ENCODE measurements at regions not wholly inside any gene's neighbourhood (a gene's known extent, or its start where the extent isn't known, plus 50 kb on each side); places are given as distances from the start of the nearest gene placed in this dataset.
"Not testable (repeated sequence)": the region's sequence is repeated elsewhere in the genome, so short reads cannot be mapped to it uniquely, and the experiment has no call there.

- no peak for DNase-seq (ENCODE audit: low read depth in 2 of 2)
Observed at GRCh38 chr2:2484301-2484700, 153.2 kb upstream of the MYT1L start.

- no peak for DNase-seq (ENCODE audit: low read depth in 2 of 2)
Observed at GRCh38 chr2:2482851-2483250, 151.8 kb upstream of the MYT1L start.

DNA sequence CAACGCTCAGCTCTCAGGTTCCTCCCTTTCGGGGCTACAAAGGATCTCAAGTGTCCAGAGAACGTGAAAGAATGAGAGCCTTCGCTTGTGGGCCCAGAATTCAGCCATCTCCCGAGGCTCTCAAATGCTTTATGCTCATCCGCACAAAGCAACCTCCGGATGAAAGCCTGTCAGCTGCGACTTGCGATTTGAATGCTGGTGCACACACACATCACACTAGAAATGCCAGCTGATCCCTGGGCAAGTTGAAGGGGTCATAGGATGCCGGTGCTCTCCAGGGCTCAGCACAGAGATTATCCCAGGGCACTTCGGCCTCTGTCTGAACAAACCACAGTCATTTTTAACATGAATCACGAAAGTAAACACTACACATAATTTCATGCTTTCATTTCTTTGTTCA is 141.8 kb upstream of the MYT1L start:
- DNase-seq (ENCODE audit: low read depth in 2 of 2), result no peak

DNA sequence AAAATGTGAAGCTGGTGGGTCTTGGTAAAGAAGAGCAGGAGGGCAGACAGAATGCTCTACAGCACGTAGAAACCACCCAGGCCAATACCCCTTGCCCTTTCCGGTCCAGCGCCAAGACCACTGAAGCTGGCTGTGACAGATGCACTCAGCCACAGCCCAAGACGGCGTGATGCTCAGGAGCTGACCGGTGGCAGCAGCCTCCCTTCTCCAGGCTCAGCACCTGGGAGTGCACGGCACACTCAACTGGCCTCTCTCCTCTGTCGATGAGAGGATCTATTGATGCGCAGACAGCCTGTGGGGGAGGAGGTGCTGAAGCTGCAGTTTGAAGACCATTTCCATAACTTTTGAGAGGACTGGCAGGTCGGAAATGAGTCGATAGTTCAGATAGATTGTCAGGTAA is 141.0 kb upstream of the MYT1L start:
- no peak for DNase-seq (ENCODE audit: low read depth in 2 of 2)

- no peak for DNase-seq (ENCODE audit: low read depth in 2 of 2)
Observed at GRCh38 chr2:2466534-2466933, 135.5 kb upstream of the MYT1L start.

DNA sequence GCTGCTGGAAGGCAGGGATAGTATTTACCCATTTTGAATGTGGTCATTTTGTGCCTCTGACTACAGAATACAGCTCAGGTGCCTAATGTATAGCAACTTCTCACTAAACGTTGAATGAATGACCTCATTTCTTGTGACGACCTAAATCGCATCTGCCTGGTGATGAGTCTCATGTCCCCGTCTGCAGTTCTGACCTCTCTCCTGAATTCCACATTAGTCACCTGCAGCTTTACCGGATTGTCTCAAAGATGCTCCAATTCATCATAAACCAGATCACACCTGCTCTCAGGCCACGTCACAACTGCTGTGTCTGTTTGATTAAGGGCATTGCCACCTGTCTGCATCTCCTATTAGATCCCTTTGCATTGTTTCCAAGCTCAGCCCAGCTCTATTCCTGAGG is 133.6 kb upstream of the MYT1L start:
- DNase-seq (ENCODE audit: low read depth in 2 of 2), result no peak

DNA sequence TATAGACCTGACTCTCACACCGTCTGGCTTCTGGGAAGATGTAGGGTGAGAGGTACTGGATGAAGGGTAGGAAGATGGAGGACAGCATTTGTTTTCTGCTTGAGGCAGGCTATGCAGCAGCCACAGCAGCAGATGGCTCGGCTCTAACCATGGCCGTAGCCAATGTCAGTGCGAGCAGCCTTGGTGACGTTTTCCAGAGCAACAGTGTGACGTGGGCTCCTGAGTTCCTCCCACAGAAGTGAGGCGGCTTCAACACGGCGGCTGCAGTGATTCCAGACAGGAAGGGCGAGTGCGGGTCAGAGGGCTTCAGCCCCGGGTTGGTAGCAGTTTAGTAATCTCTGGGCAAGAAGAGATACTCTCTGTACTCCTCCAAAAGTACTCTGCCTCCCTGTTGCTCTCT is 133.0 kb upstream of the MYT1L start:
- no peak for DNase-seq (ENCODE audit: low read depth in 2 of 2)

GRCh38 chr2:2456721-2457120 is 125.6 kb upstream of the MYT1L start:
- no peak for DNase-seq (ENCODE audit: low read depth in 2 of 2)

- no peak for DNase-seq (ENCODE audit: low read depth in 2 of 2)
Observed at GRCh38 chr2:2455151-2455550, 124.1 kb upstream of the MYT1L start.

- DNase-seq (ENCODE audit: low read depth in 2 of 2), result no peak
Observed at GRCh38 chr2:2452961-2453360, 121.9 kb upstream of the MYT1L start.

- not testable (repeated sequence) for DNase-seq (ENCODE audit: low read depth in 2 of 2)
Observed at GRCh38 chr2:2451275-2451674, 120.2 kb upstream of the MYT1L start.

DNA sequence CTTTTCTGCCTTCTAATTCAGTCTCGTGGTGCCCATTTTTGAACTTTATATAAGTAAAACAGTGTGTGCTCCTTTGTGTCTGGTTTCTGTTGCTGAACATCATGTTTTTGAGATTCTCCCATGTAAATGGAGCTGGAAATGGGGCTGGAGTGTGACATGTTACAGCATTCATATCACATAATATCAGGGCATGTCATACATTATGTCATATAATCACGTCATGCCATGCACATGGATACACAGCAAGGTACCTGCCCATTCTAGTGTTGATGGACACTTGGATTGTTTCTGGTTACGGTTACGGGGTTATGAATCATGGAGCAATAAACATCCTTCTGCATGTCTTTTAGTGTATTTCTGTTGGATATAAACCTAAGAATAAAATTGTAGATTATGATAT is 117.1 kb upstream of the MYT1L start:
- DNase-seq (ENCODE audit: low read depth in 2 of 2), result no peak

GRCh38 chr2:2422621-2423020 is 91.5 kb upstream of the MYT1L start:
- no peak for DNase-seq (ENCODE audit: low read depth in 2 of 2)

DNA sequence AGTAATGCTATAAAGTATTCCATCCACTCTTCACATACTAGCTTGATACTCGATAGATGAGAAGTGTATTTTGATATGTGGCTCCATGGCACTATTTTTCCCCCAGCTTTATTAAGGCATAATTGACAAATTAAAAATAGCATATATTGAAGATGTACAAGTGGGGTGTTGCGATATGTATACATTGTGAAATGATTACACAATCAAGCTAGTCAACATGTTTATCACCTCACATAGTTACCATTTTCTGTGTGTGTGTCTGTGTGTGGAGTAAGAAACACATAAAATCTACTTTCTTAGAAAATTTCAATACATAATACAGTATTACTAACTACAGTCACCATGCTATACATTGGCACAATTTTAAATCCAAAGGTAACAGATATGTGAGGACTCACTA is 82.5 kb upstream of the MYT1L start:
- no peak for DNase-seq (ENCODE audit: low read depth in 2 of 2)

DNA sequence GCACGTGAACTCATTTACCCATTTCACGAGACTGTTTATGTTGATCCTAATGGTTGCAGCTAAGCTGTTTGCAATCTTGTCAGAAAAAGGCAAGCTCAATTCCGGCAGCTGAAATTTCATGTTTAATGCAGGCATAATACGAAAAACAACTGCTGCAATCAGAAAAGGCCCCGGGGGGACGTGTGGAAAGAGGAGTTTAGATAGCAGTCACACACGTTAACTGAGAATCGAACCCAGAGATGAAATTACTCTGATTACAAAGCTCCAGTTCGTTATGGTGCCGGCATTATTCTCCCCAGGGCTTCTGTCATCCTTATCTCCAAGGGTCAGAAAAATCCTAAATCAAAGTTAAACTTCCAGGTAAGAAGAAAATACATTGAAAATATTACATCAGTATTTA is 79.9 kb upstream of the MYT1L start:
- no peak for DNase-seq (ENCODE audit: low read depth in 2 of 2)

- no peak for DNase-seq (ENCODE audit: low read depth in 2 of 2)
Observed at GRCh38 chr2:2409481-2409880, 78.4 kb upstream of the MYT1L start.

DNA sequence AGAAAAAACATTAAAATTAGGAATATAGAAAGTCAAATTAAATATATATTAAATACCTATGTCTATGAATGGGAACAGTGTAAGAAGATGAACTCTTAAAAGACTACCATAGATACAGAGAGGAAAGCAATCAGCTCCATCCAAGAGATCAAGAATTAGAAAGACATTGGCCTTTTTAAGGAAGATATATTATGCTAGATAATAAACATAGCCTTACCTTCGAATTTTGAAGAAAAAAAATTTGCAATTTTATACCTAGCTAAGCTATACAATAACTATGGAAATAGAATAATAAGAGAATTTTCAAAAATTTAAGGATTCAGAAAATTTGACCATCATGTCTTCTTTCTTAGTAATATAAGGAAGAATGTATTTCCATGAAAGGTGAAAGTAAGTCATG is 74.7 kb upstream of the MYT1L start:
- no peak for DNase-seq (ENCODE audit: low read depth in 2 of 2)

DNA sequence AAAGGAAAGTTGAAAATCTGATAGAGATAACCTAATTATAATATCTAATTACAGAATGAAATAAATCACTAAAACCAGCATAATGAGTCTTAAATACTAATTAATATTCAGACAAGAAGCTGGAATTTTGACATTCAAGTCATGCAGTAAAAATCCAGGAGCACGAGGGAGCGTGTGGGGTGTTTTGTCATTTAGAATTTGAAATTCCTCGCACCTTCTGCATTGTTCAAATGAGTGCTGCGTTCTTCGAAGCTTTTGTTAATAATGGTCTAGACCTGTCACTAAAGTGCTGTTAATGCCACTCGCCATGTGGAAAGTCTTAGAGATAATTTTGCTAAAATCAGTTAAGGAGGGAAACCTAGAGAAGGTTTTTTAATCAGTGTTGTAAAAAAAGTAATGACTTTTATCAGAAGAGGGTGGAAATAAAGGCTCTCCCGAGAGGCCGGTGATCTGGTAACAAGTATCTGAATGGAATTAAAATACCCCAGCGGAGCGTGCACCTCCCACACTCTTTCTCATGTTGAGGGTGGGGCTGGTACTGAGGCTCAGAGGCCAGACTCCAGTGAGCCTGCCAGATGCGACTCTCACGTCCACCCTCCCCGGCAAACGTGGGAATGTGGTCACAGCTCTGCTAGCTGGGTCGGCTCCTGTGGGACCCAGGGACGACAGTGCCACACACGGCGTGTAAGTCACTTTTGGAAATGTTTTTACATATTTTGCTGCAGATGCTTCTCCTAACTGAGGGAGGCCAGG is 69.4 kb upstream of the MYT1L start:
- no peak for DNase-seq (ENCODE audit: low read depth in 2 of 2)

- DNase-seq (ENCODE audit: low read depth in 2 of 2), result no peak
Observed at GRCh38 chr2:2399396-2399795, 68.3 kb upstream of the MYT1L start.

- no peak for DNase-seq (ENCODE audit: low read depth in 2 of 2)
Observed at GRCh38 chr2:2392332-2392731, 61.3 kb upstream of the MYT1L start.

- no peak for DNase-seq (ENCODE audit: low read depth in 2 of 2)
Observed at GRCh38 chr2:2389215-2389614, 58.1 kb upstream of the MYT1L start.
